Peyer's patch (tissue), 4 donors: ENCODE measurements at regions not wholly inside any gene's neighbourhood (a gene's known extent, or its start where the extent isn't known, plus 50 kb on each side); places are given as distances from the start of the nearest gene placed in this dataset.

ENCODE experiments used
- DNase-seq, 3 donors: peaks; one replicate each; pipeline ENCODE4 v3.0.0-alpha.2; 2017 to 2019
- H3K27ac ChIP-seq, 4 donors: fragments of 200-600 bp; sonication (generic); one replicate each; pipeline ENCODE4 v1.5.1; 2016 to 2019
- H3K27me3 ChIP-seq, 2 donors: fragments of 200-600 bp; sonication (generic); one replicate each; pipeline ENCODE4 v1.5.1; 2019
- H3K36me3 ChIP-seq, 3 donors: fragments of 200-600 bp; sonication (generic); one replicate each; pipeline ENCODE4 v1.5.1; 2016 to 2019
- H3K4me1 ChIP-seq, 4 donors: fragments of 200-600 bp; sonication (generic); one replicate each; pipeline ENCODE4 v1.5.1; 2016 to 2019
- H3K4me3 ChIP-seq, 4 donors: fragments of 200-600 bp; sonication (generic); 1 replicate in 3 of 4; 2 replicates in 1 of 4; pipeline ENCODE4 v1.5.1; 2016 to 2019; ENCODE audit warnings: mild to moderate bottlenecking in 1 of 4
- H3K9me3 ChIP-seq, 4 donors: fragments of 200-600 bp; sonication (generic); one replicate each; pipeline ENCODE4 v1.5.1; 2016 to 2019; ENCODE audit warnings: mild to moderate bottlenecking in 1 of 4
- CTCF ChIP-seq, 6 experiments: fragments of 450-650 bp in 4 of 6; fragments of 200-600 bp in 2 of 6; sonication (generic) in 1 of 6; IDR thresholded peaks; one replicate each; pipeline ENCODE4 v1.5.1; 2017 to 2019; ENCODE audit warnings: antibody characterized with exemption in 6 of 6, mild to moderate bottlenecking in 3 of 6, moderate library complexity in 1 of 6
- POLR2A ChIP-seq, 2 donors: fragments of 450-650 bp; IDR thresholded peaks; one replicate each; pipeline ENCODE4 v1.5.1; 2017; ENCODE audit warnings: antibody characterized with exemption in 2 of 2, mild to moderate bottlenecking in 2 of 2, moderate library complexity in 2 of 2

DNA sequence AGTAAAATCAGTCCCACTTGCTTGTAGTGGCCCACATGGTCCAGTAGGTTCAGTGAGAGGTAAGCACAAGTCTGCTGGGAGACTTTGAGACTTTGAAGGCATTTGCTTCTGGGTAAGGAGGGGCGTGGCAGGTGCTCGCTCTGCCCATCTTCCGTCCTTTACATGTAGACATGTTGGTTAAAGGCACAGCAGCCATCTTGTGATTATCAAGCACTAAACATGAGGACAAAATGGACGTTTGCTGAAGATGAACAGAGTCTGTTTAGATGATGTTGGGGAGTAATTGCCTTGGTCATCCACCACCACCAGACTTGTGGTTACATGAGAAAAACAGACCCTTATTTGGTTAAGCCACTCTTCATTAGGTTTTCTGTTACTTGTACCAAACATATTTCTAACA, 252.8 kb upstream of the PARD3B start:
- no peak overlapping the region for H3K27ac ChIP-seq
- H3K4me1 ChIP-seq, result no peaks in the 10 kb centered on the region
- H3K4me3 ChIP-seq, result no peak overlapping the region
- no peaks in the 10 kb centered on the region for H3K9me3 ChIP-seq
- no peaks in the 10 kb centered on the region for H3K36me3 ChIP-seq
- TF ChIP-seq CTCF (IDR thresholded peaks at IDR 0.05), result no peak
- no peak for TF ChIP-seq POLR2A (IDR thresholded peaks at IDR 0.05)
- H3K27me3 ChIP-seq, result no peaks in the 10 kb centered on the region
- no peak for DNase-seq

- no peak for TF ChIP-seq CTCF (IDR thresholded peaks at IDR 0.05)
- no peak for TF ChIP-seq POLR2A (IDR thresholded peaks at IDR 0.05)
- Histone ChIP-seq H3K27ac (no peak overlapping the region), H3K9me3 (no peaks in the 10 kb centered on the region), H3K36me3 (no peaks in the 10 kb centered on the region), H3K4me3 (no peak overlapping the region), H3K4me1 (no peaks in the 10 kb centered on the region), H3K27me3 (no peaks in the 10 kb centered on the region)
- DNase-seq, result no peak
These were observed 251.2 kb upstream of the PARD3B start for GRCh38 chr2:204293884-204294747.

GRCh38 chr2:204298404-204298803, 246.9 kb upstream of the PARD3B start:
- H3K4me3 ChIP-seq, result no peak overlapping the region
- H3K4me1 ChIP-seq, result no peaks in the 10 kb centered on the region
- no peak for TF ChIP-seq CTCF (IDR thresholded peaks at IDR 0.05)
- TF ChIP-seq POLR2A (IDR thresholded peaks at IDR 0.05), result no peak
- H3K36me3 ChIP-seq, result no peaks in the 10 kb centered on the region
- H3K27ac ChIP-seq, result no peak overlapping the region
- no peaks in the 10 kb centered on the region for H3K9me3 ChIP-seq
- no peaks in the 10 kb centered on the region for H3K27me3 ChIP-seq
- no peak for DNase-seq

GRCh38 chr2:204299766-204300165, 245.5 kb upstream of the PARD3B start:
- Histone ChIP-seq H3K4me1 (no peaks in the 10 kb centered on the region), H3K27ac (no peak overlapping the region), H3K27me3 (no peaks in the 10 kb centered on the region), H3K4me3 (no peak overlapping the region), H3K9me3 (no peaks in the 10 kb centered on the region), H3K36me3 (no peaks in the 10 kb centered on the region)
- DNase-seq, result no peak
- TF ChIP-seq CTCF (IDR thresholded peaks at IDR 0.05) (no peak), POLR2A (IDR thresholded peaks at IDR 0.05) (no peak)

GRCh38 chr2:204306667-204307066, 238.6 kb upstream of the PARD3B start:
- Histone ChIP-seq H3K9me3 (no peaks in the 10 kb centered on the region), H3K4me1 (no peaks in the 10 kb centered on the region), H3K27ac (no peak overlapping the region), H3K36me3 (no peaks in the 10 kb centered on the region), H3K4me3 (no peak overlapping the region), H3K27me3 (no peaks in the 10 kb centered on the region)
- no peak for DNase-seq
- TF ChIP-seq POLR2A (IDR thresholded peaks at IDR 0.05), result no peak
- no peak for TF ChIP-seq CTCF (IDR thresholded peaks at IDR 0.05)
